ENCODE measurements at regions not wholly inside any gene's neighbourhood (a gene's known extent, or its start where the extent isn't known, plus 50 kb on each side); places are given as distances from the start of the nearest gene placed in this dataset.

GRCh38 chr10:125348536-125348935 is 188.2 kb upstream of the CTBP2 start:
- Histone ChIP-seq H3K9me3 (no peaks in the 10 kb centered on the region), H3K27ac (no peak overlapping the region), H3K4me3 (no peak overlapping the region), H3K4me1 (no peaks in the 10 kb centered on the region), H3K36me3 (no peaks in the 10 kb centered on the region), H3K27me3 (no peaks in the 10 kb centered on the region)
- WGBS, 2 donors (ENCODE audit: low coverage in 1 of 2) = 79 to 86% methylated on average over 2 of the region's 2 CpGs
- no peak for TF ChIP-seq CTCF (IDR thresholded peaks at IDR 0.05)
- no peak for TF ChIP-seq POLR2A (IDR thresholded peaks at IDR 0.05)
- TF ChIP-seq EP300 (IDR thresholded peaks at IDR 0.05; ENCODE audit: low read depth) = no peak
- TF ChIP-seq POLR2AphosphoS5 (IDR thresholded peaks at IDR 0.05) = no peak
- intact Hi-C loops (cut with DNase I; ENCODE audit: low total_unique reads) (no loop called here), in situ Hi-C loops (cut with MboI; ENCODE audit: low pct_ligation_motif_present in 1 of 4, low pct_unique_long_range_greater_than_20kb in 1 of 4, low sequenced_read_pairs in 3 of 4) (no loop called here)
- DNase-seq = no peak

- H3K27me3 ChIP-seq = no peaks in the 10 kb centered on the region
- no peaks in the 10 kb centered on the region for H3K9me3 ChIP-seq
- no peaks in the 10 kb centered on the region for H3K4me1 ChIP-seq
- intact Hi-C loops (cut with DNase I; ENCODE audit: low total_unique reads) = no loop called here
- in situ Hi-C loops (cut with MboI; ENCODE audit: low pct_ligation_motif_present in 1 of 4, low pct_unique_long_range_greater_than_20kb in 1 of 4, low sequenced_read_pairs in 3 of 4) = no loop called here
- 42 to 60% methylated on average over 7 to 19 of the region's 19 CpGs for WGBS, 2 donors (ENCODE audit: low coverage in 1 of 2)
- H3K36me3 ChIP-seq = no peaks in the 10 kb centered on the region
- H3K4me3 ChIP-seq = peak overlapping the region in 3 of 4 donors; percentile 15 to 33 (median 24)
- TF ChIP-seq EP300 (IDR thresholded peaks at IDR 0.05; ENCODE audit: low read depth) (no peak), CTCF (IDR thresholded peaks at IDR 0.05) (no peak), POLR2AphosphoS5 (IDR thresholded peaks at IDR 0.05) (no peak), POLR2A (IDR thresholded peaks at IDR 0.05) (no peak)
- DNase-seq = peak; percentile 43
- H3K27ac ChIP-seq = peak overlapping the region in 3 of 4 donors; percentile 13 to 48 (median 47)
Observed at GRCh38 chr10:125344573-125345171, 184.3 kb upstream of the CTBP2 start.

GRCh38 chr10:125343983-125344382 is 183.6 kb upstream of the CTBP2 start:
- TF ChIP-seq POLR2AphosphoS5 (IDR thresholded peaks at IDR 0.05) (no peak), POLR2A (IDR thresholded peaks at IDR 0.05) (no peak), CTCF (IDR thresholded peaks at IDR 0.05) (no peak), EP300 (IDR thresholded peaks at IDR 0.05; ENCODE audit: low read depth) (no peak)
- no peak for DNase-seq
- Histone ChIP-seq H3K4me1 (no peaks in the 10 kb centered on the region), H3K9me3 (no peaks in the 10 kb centered on the region), H3K36me3 (no peaks in the 10 kb centered on the region), H3K27me3 (no peaks in the 10 kb centered on the region), H3K27ac (peak overlapping the region in 1 of 4 donors; percentile 48), H3K4me3 (no peak overlapping the region)
- WGBS, 2 donors (ENCODE audit: low coverage in 1 of 2) = 60 to 69% methylated on average over 3 of the region's 3 CpGs
- intact Hi-C loops (cut with DNase I; ENCODE audit: low total_unique reads) = no loop called here
- in situ Hi-C loops (cut with MboI; ENCODE audit: low pct_ligation_motif_present in 1 of 4, low pct_unique_long_range_greater_than_20kb in 1 of 4, low sequenced_read_pairs in 3 of 4) = no loop called here

- Histone ChIP-seq H3K27ac (no peak overlapping the region), H3K9me3 (no peaks in the 10 kb centered on the region), H3K36me3 (no peaks in the 10 kb centered on the region), H3K27me3 (no peaks in the 10 kb centered on the region), H3K4me1 (no peaks in the 10 kb centered on the region), H3K4me3 (no peak overlapping the region)
- TF ChIP-seq POLR2A (IDR thresholded peaks at IDR 0.05) (no peak), CTCF (IDR thresholded peaks at IDR 0.05) (peak; percentile 45 to 67 (median 55)), EP300 (IDR thresholded peaks at IDR 0.05; ENCODE audit: low read depth) (no peak), POLR2AphosphoS5 (IDR thresholded peaks at IDR 0.05) (no peak)
- DNase-seq = peak; percentile 21
- in situ Hi-C loops (cut with MboI; ENCODE audit: low pct_ligation_motif_present in 1 of 4, low pct_unique_long_range_greater_than_20kb in 1 of 4, low sequenced_read_pairs in 3 of 4) = no loop called here
- intact Hi-C loops (cut with DNase I; ENCODE audit: low total_unique reads) = no loop called here
- 66 to 76% methylated on average over 6 to 10 of the region's 10 CpGs for WGBS, 2 donors (ENCODE audit: low coverage in 1 of 2)
Observed at GRCh38 chr10:125343118-125343925, 183.0 kb upstream of the CTBP2 start.
